Trophoblast cell (in vitro differentiated cells and primary cell): ENCODE measurements at regions not wholly inside any gene's neighbourhood (a gene's known extent, or its start where the extent isn't known, plus 50 kb on each side); places are given as distances from the start of the nearest gene placed in this dataset.
"Not testable (repeated sequence)": the region's sequence is repeated elsewhere in the genome, so short reads cannot be mapped to it uniquely, and the experiment has no call there.

Experiments
- DNase-seq, 2 donors: peaks; one replicate each; pipeline ENCODE4 v3.0.0-alpha.2; 2016
- H2AFZ ChIP-seq: 2 replicates; pipeline ENCODE4 v1.6.1; 2013; ENCODE audit warnings: low read length, moderate library complexity, mild to moderate bottlenecking; ENCODE audit not compliant: insufficient read depth, poor library complexity
- H2AK5ac ChIP-seq: 2 replicates; pipeline ENCODE4 v1.6.1; 2013; ENCODE audit warnings: mild to moderate bottlenecking, low read length
- H2BK120ac ChIP-seq: 2 replicates; pipeline ENCODE4 v1.6.1; 2013; ENCODE audit warnings: low read length, mild to moderate bottlenecking, moderate library complexity; ENCODE audit not compliant: insufficient read depth, poor library complexity
- H2BK12ac ChIP-seq: 2 replicates; pipeline ENCODE4 v1.6.1; 2013; ENCODE audit warnings: mild to moderate bottlenecking, low read length, moderate library complexity
- H2BK5ac ChIP-seq: 2 replicates; pipeline ENCODE4 v1.6.1; 2013; ENCODE audit warnings: low read length, low read depth, moderate library complexity, mild to moderate bottlenecking; ENCODE audit not compliant: poor library complexity
- H3K14ac ChIP-seq: 2 replicates; pipeline ENCODE4 v1.6.1; 2013; ENCODE audit warnings: mild to moderate bottlenecking, low read length
- H3K18ac ChIP-seq: 2 replicates; pipeline ENCODE4 v1.6.1; 2013; ENCODE audit warnings: mild to moderate bottlenecking, low read length
- H3K23ac ChIP-seq: 2 replicates; pipeline ENCODE4 v1.6.1; 2013; ENCODE audit warnings: low read length
- H3K27ac ChIP-seq: 2 replicates; pipeline ENCODE4 v1.5.1; 2013; ENCODE audit warnings: low read depth, mild to moderate bottlenecking, inconsistent platforms, low read length, moderate library complexity
- H3K27me3 ChIP-seq: 2 replicates; pipeline ENCODE4 v1.6.1; 2013; ENCODE audit warnings: inconsistent platforms, mild to moderate bottlenecking, low read length, moderate library complexity; ENCODE audit not compliant: insufficient read depth
- H3K36me3 ChIP-seq, 2 experiments: 1 replicate in 1 of 2; 2 replicates in 1 of 2; pipeline ENCODE4 v1.6.1; 2013; ENCODE audit warnings: low read length in 2 of 2, mild to moderate bottlenecking in 2 of 2, moderate library complexity in 1 of 2; ENCODE audit not compliant: insufficient read depth in 2 of 2, control insufficient read depth in 1 of 2
- H3K4ac ChIP-seq: 2 replicates; pipeline ENCODE4 v1.6.1; 2013; ENCODE audit warnings: low read depth, mild to moderate bottlenecking, low read length, moderate library complexity
- H3K4me1 ChIP-seq, 2 experiments: 1 replicate in 1 of 2; 2 replicates in 1 of 2; pipeline ENCODE4 v1.6.1; 2013; ENCODE audit warnings: low read length in 2 of 2, mild to moderate bottlenecking in 2 of 2, moderate library complexity in 1 of 2; ENCODE audit not compliant: insufficient read depth in 2 of 2, control insufficient read depth in 1 of 2
- H3K4me2 ChIP-seq: 2 replicates; pipeline ENCODE4 v1.6.1; 2013; ENCODE audit warnings: inconsistent platforms, mild to moderate bottlenecking, low read length, moderate library complexity
- H3K4me3 ChIP-seq: 2 replicates; pipeline ENCODE4 v1.5.1; 2013; ENCODE audit warnings: mild to moderate bottlenecking, low read depth, low read length, inconsistent platforms
- H3K79me1 ChIP-seq: one replicate; pipeline ENCODE4 v1.6.1; 2013; ENCODE audit warnings: low read length
- H3K79me2 ChIP-seq: 2 replicates; pipeline ENCODE4 v1.6.1; 2013; ENCODE audit warnings: low read length, mild to moderate bottlenecking; ENCODE audit not compliant: control insufficient read depth, insufficient read depth, poor library complexity
- H3K9ac ChIP-seq: 2 replicates; pipeline ENCODE4 v1.6.1; 2013; ENCODE audit warnings: mild to moderate bottlenecking, low read length
- H3K9me3 ChIP-seq: 2 replicates; pipeline ENCODE4 v1.6.1; 2013; ENCODE audit warnings: low read depth, mild to moderate bottlenecking, control low read depth, inconsistent platforms, low read length; ENCODE audit not compliant: insufficient read depth
- H4K12ac ChIP-seq: 2 replicates; pipeline ENCODE4 v1.6.1; 2013; ENCODE audit warnings: low read depth, mild to moderate bottlenecking, low read length, moderate library complexity
- H4K8ac ChIP-seq: 2 replicates; pipeline ENCODE4 v1.6.1; 2013; ENCODE audit warnings: low read depth, mild to moderate bottlenecking, low read length, moderate library complexity
- H4K91ac ChIP-seq: one replicate; pipeline ENCODE4 v1.6.1; 2013; ENCODE audit warnings: low read depth, mild to moderate bottlenecking, low read length, moderate library complexity
- WGBS: extraction: QIAGEN DNeasy Blood & Tissue Kit; methylation state at CpG from one replicate; pipeline ENCODE4 v1.1.7; 2013; ENCODE audit warnings: missing lambda C conversion rate; ENCODE audit not compliant: insufficient read length, insufficient coverage; ENCODE audit errors: extremely low coverage; 5-methylcytosine and 5-hydroxymethylcytosine counted together

DNA sequence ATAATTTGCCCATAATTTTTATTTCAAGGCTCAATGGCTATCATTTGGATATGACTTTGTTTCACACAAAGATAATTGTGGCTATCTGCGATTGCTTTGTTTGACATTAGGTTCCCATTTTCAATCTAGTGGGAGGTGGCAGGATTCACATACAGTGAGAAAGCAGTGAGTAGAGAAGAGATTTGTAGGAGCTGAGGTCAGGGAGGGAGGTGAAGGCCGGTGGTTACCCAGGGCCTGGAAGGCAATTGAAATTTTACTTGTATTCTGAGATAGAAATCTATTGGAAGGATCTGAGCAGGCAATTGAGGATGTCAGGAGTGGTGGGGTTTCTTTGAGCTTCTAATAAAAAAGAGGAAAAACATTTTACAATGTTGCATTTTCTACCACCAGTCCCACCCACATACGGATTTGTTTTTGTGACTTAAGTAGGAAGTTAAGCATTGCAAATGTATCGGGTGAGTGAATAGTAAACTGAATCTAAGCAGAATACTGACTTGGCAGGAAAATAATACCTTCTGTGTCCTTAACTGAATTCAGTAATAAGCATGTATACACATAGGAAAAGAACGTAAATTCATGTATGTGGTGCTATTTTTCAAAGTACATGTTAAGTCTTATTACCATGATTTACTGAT, 80.1 kb upstream of the CDK13 start:
- not testable (repeated sequence) for DNase-seq, H3K4me2 ChIP-seq, H3K27me3 ChIP-seq, H3K9ac ChIP-seq, H2AFZ ChIP-seq, H3K9me3 ChIP-seq, H3K23ac ChIP-seq, H4K12ac ChIP-seq, H2BK5ac ChIP-seq, H3K4me1 ChIP-seq, H2BK120ac ChIP-seq, H3K18ac ChIP-seq, H2AK5ac ChIP-seq, H3K4me3 ChIP-seq, H3K27ac ChIP-seq, H3K14ac ChIP-seq, H3K36me3 ChIP-seq, H4K8ac ChIP-seq, H3K4ac ChIP-seq, H3K79me1 ChIP-seq, H3K79me2 ChIP-seq, H4K91ac ChIP-seq, H2BK12ac ChIP-seq
- no CpG with 5 or more reads among the region's 5 CpGs for WGBS

DNA sequence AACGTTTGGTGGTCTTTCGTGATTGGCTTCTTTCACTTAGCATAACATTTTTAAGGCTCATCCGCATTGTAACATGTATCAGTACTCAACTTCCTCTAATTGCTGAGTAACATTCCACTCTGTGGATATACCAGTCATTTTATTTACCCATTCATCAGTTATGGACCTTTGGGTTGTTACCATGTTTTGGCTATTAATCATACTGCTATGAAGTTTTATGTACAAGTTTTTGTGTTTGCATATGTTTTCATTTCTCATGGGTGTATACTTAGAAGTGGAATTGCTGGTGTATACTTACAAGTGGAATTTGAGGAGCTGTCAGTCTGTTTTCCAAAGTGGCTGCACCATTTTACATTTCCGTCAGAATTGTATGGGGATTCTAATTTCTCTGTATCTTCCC, 78.4 kb upstream of the CDK13 start:
- DNase-seq, H2BK12ac ChIP-seq, H2AK5ac ChIP-seq, H3K4me3 ChIP-seq, H4K8ac ChIP-seq, H3K4me2 ChIP-seq, H3K4ac ChIP-seq, H2BK5ac ChIP-seq, H3K9me3 ChIP-seq, H3K27ac ChIP-seq, H3K79me1 ChIP-seq, H3K14ac ChIP-seq, H3K27me3 ChIP-seq, H3K18ac ChIP-seq, H3K79me2 ChIP-seq, H2AFZ ChIP-seq, H2BK120ac ChIP-seq, H3K36me3 ChIP-seq, H3K4me1 ChIP-seq, H3K9ac ChIP-seq, H4K12ac ChIP-seq, H4K91ac ChIP-seq, H3K23ac ChIP-seq: not testable (repeated sequence)
- WGBS: no CpG with 5 or more reads among the region's 4 CpGs

DNA sequence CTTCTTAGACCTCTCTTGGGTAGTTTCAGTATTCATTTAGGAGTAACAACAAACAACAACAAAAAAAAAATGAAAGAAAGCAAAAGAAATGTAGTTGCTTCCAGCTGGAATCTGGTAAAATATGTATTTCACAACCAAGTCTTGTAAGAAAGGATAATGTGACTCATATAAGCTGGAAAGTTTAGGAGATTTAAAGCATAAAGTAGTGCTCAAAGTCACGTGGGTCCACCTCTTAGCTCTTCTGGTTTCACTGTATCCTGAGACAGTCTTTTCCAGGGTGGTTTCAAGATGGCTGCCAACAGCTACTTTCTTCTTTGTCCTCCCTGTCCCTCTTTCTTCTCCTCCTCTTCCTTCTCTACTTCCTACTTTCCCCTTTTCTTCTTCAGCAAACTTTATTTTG, 69.5 kb upstream of the CDK13 start:
- H3K4me3 ChIP-seq: no peak overlapping the region
- no peak overlapping the region for H4K12ac ChIP-seq
- H3K18ac ChIP-seq: no peak overlapping the region
- no peak overlapping the region for H3K14ac ChIP-seq
- peaks cover 4% of the 10 kb centered on the region for H3K9me3 ChIP-seq
- H3K36me3 ChIP-seq: no peaks in the 10 kb centered on the region
- H3K27ac ChIP-seq: no peak overlapping the region
- H4K8ac ChIP-seq: no peak overlapping the region
- no CpG with 5 or more reads among the region's 1 CpG for WGBS
- H2BK5ac ChIP-seq: no peak overlapping the region
- no peak overlapping the region for H2AFZ ChIP-seq
- no peak overlapping the region for H3K4ac ChIP-seq
- H3K79me1 ChIP-seq: no peaks in the 10 kb centered on the region
- DNase-seq: peak; percentile 53 to 89
- no peak overlapping the region for H2BK120ac ChIP-seq
- H3K9ac ChIP-seq: no peak overlapping the region
- no peak overlapping the region for H3K23ac ChIP-seq
- no peaks in the 10 kb centered on the region for H3K27me3 ChIP-seq
- no peaks in the 10 kb centered on the region for H3K4me1 ChIP-seq
- H3K79me2 ChIP-seq: no peaks in the 10 kb centered on the region
- H2AK5ac ChIP-seq: no peak overlapping the region
- H2BK12ac ChIP-seq: no peak overlapping the region
- no peak overlapping the region for H4K91ac ChIP-seq
- no peak overlapping the region for H3K4me2 ChIP-seq

DNA sequence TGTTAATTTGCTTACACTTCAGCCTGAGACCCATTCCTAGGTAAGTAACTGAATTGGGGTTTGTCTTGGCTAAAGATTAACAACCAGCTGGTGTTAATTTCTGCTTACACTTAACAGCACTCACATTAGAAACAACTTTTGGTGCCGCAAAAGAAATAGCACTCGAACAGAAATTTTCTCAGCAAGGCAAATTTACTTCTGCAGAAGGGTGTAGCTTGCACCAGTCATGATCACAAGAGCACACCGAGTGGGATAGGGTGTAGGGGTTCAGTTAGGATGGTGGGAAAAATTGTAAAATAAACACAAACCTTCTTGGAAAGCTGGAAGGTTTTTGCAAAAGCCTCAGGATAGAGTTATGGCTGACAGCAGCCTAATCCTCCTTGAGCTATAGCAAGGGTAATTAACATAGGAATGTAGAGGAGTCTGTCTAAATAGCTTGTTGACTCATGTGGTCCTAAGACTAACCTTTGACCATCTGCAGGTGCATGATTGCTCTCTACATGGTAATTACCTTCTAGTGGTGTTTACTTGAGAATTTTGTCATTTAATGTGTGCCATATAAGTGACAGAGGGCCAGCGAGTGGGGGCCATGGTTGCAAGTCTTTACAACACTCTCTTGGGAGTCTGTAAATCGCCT, 67.8 kb upstream of the CDK13 start:
- Histone ChIP-seq H3K27ac (no peak overlapping the region), H3K9ac (no peak overlapping the region), H4K12ac (no peak overlapping the region), H3K4ac (no peak overlapping the region), H4K8ac (no peak overlapping the region), H3K4me2 (no peak overlapping the region), H3K4me1 (no peaks in the 10 kb centered on the region), H4K91ac (no peak overlapping the region), H3K9me3 (peaks cover 4% of the 10 kb centered on the region), H3K36me3 (no peaks in the 10 kb centered on the region), H3K4me3 (no peak overlapping the region), H2BK120ac (no peak overlapping the region), H2AK5ac (no peak overlapping the region), H3K27me3 (no peaks in the 10 kb centered on the region), H3K79me2 (no peaks in the 10 kb centered on the region), H3K18ac (no peak overlapping the region), H3K23ac (no peak overlapping the region), H2AFZ (no peak overlapping the region), H3K14ac (no peak overlapping the region), H2BK12ac (no peak overlapping the region), H2BK5ac (no peak overlapping the region), H3K79me1 (no peaks in the 10 kb centered on the region)
- WGBS: no CpG with 5 or more reads among the region's 5 CpGs
- peak; percentile 7 to 53 for DNase-seq
